ENCODE measurements at regions not wholly inside any gene's neighbourhood (a gene's known extent, or its start where the extent isn't known, plus 50 kb on each side); places are given as distances from the start of the nearest gene placed in this dataset.

DNA sequence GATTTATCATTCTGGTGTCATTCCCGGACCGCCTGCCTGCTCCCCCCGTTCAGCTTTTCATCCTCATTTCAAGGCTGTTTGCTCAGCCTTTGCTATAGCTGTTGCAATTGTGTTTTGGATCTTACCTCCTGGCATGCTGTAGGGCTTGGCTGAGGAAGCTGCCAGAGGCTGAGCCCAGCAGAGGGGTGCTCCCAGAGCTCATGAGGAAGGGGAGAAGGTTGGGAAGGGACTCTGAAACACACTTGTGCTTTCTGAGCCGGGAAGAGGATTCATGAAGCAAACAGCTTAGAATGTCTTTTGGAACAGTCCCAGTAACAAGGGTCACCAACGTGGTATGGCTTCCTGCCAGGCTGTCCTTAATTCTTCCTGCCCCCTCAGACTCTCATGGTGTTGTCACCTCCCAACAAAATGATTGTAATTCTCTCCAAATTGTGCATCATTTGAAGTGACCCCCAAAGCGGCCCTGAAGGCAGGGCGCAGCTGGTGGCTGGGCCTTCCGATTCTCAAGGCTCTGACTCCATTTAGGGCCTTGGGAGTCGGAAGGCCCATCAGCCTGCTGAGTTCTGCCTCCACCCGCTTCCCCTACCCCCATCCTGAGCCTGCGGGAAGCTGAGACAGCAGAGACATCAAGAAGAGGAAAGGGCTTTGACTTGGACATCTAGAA, 111.9 kb upstream of the ARHGAP5 start:
- no peak for DNase-seq (ENCODE audit: low read depth, low spot score)

DNA sequence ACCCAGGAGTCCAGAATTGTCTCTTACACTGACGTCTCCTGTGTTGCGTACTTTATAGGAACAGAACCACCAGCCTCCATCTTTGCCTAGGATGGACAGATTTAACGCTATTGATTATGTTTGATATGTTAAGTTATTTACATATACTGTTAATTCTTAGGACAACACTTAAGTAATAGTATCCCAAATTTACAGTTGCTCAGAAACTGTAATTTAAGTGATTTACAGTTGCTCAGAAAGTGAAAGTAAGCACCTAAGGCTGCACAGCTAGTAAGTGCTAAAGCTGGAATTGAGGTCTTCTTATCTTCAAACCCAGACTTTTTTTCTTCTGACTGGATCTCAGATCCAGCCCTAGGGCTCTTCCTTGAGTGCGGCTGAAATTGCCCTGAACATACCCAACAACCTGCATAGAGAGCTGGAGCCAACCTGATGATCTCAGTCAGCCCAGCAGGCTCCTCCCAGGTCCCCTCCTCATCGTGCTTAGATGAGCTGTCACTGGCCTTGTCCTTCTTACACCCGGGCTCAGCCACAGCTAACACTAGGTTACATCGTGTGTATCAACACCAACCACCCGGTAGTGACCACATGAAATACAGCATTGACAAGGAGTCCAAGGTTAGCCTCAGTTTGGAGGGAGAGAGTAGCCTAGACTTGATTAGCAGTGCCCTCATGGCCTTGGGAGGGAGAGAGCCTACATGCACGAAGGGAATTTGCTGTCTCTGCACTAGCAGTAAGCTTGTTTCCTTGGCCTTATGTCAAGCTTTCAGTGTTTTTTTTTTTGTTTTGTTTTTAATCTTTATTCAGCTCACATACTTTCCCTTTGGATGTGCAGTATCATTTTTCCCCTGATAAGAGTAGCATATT, 111.1 kb upstream of the ARHGAP5 start:
- no peak for DNase-seq (ENCODE audit: low read depth, low spot score)

DNA sequence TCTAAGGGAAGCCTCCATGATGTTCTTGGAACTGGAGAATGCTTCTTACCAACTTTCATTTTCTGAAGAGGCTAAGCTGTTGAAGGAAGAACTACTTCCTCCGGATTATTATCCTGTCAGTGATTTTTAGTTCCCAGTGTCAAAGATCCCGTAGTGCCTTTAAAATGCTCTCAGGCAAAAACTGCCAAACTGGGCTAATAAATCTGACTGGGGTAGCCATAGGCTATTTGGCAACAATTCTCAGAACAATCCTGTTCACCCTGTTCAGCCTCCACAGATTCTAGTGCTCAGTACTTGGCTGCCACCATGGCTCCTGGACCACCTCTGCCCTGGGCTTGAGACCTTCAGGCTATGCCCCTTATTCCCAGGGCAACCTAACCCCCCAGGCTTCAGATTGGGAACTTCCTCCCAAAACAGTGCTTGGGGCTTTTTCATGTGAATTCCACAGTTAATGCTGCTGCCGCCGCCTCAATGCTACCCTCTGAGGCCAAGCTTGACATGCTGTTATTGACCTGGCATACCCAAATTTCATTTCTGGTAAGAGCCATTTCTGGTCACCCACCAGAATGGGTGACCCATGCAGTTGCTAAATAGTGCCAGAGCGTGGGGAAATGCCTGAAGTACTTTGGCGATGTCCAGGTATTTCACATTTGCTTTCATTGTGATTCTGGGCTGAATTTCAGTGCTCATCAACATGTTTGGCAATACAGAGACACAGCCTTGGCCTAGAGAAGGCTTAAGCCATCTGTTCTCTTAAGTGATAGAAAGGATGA, 110.0 kb upstream of the ARHGAP5 start:
- DNase-seq (ENCODE audit: low read depth, low spot score), result no peak

DNA sequence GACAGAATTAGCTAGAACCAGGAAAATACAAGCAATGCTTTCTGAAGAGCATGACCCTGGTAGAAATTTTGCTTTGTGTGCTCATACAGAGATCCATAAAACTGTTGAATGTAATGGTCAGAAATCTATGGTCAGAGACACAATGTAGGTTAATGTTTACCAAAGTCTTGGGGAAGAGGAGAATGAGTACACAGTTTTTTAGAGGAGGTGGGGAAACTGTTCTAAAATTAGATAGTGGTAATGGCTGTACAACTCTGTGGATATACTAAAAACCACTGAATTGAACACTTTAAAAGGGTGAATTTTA, 109.5 kb upstream of the ARHGAP5 start:
- DNase-seq (ENCODE audit: low read depth, low spot score), result no peak

DNA sequence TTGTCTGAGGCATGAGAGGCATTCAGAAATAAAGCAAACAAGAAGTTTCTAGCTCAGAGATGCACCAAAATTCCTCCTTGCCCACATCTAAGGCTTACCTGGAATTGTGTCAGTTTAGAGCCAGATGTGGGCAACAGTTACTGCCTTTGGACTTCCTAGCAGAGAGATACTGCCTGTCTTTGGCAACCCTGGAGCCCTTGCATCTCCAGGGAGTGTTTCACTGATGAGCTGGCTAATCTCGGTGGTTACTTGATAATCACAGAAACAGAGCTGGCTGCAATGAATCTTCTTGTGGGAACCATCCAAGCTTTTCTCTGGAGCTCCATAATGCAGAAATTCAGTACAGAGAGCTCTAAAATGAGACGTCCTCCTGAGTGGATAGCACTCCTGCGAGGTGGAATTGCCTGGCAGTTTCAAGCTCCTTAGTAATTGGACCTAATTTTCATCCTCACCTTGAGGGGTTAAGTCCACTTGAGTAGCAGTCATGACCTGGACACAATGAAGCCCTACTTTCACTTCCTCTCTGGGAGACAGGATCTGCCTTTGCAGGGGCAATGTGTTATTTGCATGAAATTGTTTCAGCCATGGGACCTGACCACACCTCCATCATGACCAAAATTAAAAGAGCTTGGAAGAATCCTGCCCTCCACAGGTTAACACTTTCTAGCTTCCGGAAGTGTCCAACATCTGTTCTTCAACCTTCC, 108.8 kb upstream of the ARHGAP5 start:
- DNase-seq (ENCODE audit: low read depth, low spot score), result no peak

DNA sequence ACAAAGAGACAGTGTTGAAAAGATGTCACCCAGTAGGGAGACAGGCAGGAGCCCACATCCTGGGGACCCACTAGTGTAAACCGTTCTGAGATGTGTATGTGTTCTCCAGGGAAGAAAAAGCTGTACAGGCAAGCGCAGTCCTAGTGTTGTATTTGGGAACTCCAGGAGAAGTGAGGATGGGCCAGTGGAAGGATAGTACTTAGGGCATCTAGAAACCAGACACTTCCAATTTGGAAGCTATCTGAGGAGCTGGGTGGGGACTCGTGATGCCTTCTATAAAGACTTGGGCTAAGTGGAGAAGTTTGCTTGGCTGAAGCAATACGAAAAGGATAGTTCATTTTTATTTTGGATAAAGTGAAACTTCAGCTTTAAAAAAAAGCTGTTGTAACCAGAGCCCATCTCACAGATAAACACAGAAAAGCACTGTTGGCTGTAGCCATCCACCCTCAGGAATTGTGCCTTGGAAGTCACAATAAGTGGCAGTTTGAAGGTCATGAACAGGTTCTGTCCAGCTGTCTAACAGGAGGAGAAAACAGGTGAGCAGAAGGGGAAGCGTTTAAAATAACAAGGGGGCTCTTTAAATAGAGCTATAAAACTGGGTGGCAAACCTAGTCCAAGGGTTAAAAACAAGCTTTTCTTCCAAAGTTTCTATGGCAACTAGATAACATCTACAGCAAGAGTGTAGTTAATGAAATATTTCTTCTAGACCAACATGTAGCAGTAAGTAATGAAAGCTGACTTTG, 108.0 kb upstream of the ARHGAP5 start:
- DNase-seq (ENCODE audit: low read depth, low spot score), result no peak

DNA sequence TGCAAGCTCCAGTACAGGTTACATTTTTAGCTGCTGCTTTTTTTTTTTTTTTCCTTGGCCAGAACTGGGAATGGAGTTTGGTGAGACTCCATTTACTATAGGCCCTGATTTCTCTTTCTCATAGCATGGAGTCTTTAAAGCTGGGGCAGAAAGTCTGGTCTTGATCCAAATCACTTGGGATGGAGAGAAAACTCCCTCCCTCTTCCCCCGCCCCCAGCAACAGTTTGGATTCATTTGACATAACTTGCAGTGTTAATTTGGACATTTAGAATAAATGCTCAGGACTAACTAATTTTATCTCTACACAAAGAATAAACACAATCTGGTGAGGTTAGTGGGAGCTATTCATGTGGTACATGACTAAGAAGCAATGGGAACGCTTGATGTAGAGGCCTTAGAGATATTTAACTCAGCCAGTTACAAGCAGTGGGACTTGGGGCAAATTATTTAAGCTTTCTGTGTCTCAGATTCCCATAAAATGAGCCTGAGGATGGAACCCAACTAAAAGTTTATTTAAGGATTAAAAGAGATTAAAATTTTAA, 107.3 kb upstream of the ARHGAP5 start:
- no peak for DNase-seq (ENCODE audit: low read depth, low spot score)

DNA sequence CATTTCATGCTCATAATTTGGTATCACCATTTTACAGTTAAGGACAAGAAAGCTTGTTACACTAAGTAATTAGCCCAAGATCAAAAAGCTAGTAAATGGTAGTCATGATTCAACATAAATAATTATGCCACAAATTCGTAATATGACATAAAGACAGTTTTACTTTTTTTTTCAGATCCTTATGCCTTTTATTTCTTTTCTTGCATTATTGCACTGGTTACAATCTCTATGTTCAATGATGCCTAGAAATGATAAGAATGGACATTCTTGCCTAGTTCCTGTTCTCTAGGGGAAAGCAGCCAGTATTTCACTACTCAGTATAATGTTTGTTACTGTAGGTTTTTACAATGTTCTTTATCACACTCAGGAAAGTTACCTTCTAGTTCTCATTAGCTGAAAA, 106.4 kb upstream of the ARHGAP5 start:
- no peak for DNase-seq (ENCODE audit: low read depth, low spot score)

DNA sequence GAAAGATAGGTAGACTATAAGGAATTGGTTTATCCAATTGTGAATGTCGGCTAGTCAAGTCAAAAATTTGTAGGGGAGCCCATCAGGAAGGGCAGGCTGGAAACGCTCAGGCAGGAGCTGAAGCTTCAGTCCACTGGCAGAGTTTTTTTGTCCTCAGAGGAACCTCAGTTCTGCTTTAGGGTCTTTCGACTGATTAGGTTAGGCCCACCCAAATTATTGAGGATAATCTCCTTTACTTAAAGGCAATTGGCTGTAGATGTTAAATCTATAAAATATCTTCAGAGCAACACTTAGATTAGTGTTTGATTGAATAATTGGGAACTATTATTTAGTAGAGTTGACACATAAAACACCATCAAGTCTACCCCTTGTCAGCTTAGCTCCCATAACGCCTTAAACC, 105.5 kb upstream of the ARHGAP5 start:
- DNase-seq (ENCODE audit: low read depth, low spot score), result no peak

DNA sequence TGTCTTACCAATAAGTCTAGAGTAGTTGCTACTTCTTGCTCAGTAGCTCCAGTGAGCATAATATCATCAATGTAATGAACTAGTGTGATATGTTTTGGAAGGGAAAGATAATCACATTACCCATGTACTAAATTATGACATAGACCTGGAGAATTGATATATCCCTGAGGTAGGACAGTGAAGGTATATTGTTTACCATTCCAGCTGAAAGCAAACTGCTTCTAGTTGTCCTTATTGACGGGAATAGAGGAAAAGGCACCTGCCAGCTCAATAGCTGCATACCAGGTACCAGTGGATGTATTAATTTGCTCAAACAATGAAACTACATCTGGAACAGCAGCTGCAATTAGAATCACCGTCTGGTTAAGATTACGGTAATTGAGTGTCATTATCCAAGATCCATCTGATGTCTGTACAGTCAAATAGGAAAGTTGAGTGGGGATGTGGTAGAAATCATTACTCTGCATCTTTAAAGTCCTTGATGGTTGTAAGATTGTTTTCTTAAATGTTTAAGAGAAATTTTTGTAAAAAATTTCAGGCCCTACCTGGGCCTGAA, 100.0 kb upstream of the ARHGAP5 start:
- DNase-seq (ENCODE audit: low read depth, low spot score), result no peak

DNA sequence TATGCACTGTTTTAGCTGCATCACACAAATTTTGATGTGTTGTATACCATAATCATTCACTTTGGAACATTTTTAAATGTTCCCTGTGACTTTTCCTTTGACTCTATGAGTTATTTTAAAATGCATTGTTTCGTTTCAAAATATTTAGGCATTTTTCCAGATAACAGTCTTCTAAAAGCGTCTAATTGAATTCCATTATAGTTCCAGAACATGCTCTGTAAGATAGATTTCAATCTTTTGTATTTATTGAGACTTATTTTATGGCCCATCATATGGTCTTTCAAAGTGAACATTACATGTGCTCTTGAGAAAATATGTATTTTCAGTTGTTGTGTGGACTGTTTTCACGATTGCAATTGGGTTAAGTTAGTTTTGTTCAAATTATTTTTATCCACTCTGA, 98.7 kb upstream of the ARHGAP5 start:
- DNase-seq (ENCODE audit: low read depth, low spot score), result no peak

DNA sequence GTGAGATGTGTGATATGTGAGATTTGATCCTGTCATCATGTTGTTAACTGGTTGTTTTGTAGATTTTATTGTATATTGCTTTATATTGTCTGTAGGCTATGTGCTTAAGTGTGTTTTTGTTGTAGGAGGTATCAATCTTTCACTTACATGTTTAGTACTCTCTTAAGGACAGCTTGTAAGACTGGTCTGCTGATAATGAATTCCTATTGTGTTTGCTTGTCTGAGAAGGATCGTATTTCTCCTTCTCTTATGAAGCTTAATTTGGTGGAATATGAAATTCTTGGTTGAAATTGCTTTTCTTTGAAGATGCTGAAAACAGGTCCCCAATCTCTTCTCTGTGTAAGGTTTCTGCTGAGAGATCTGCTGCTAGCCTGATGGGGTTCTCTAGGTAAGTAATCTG, 94.5 kb upstream of the ARHGAP5 start:
- no peak for DNase-seq (ENCODE audit: low read depth, low spot score)

DNA sequence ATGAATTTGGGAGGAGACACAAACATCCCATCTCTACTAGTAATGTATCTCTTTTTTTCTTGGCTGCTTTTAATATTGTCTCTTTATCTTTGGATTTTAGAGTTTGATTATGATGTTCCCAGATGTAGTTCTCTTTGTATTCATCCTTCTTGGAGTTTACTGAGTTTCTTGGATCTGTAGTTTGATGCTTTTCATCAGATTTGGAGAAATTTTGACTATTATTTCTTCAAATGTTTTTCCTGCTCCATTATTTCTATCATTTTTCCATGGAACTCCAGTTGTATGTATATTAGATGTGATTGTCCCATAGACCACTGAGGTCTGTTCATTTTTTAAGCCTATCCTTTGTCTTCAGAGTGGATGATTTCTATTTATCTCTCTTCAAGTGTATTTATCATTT, 90.7 kb upstream of the ARHGAP5 start:
- no peak for DNase-seq (ENCODE audit: low read depth, low spot score)

DNA sequence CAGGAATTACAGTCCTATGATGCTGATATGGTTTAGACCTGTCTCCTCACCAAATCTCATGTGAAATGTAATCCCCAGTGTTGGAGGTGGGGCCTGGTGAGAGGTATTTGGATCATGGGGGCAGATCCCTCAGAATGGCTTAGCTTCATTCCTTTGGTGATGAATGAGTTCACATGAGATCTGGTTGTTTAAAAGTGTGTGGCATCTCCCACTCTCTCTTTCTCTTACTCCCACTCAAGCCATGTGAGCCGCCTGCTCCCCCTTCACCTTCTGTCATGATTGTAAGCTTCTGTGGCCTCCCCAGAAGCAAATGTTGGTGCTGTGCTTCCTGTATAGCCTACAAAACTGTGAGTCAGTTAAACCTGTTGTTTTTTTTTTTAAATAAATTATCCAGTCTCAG, 89.4 kb upstream of the ARHGAP5 start:
- DNase-seq (ENCODE audit: low read depth, low spot score), result no peak

DNA sequence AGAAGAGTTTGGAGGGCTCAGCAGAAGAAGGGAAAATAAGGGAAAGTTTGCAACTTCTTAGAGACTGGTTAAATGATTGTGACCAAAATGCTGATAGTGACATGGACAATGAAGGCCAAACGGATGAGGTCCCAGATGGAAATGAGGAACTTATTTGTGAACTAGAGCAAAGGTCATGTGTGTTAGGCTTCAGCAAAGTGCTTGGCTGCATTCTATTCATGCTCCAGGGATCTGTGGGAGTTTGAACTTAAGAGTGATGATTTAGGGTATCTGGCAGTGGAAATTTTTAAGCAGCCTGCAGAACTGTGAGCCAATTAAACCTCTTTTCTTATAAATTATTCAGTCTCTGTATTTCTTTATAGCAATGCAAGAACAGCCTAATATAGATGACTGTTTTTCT, 88.9 kb upstream of the ARHGAP5 start:
- no peak for DNase-seq (ENCODE audit: low read depth, low spot score)

DNA sequence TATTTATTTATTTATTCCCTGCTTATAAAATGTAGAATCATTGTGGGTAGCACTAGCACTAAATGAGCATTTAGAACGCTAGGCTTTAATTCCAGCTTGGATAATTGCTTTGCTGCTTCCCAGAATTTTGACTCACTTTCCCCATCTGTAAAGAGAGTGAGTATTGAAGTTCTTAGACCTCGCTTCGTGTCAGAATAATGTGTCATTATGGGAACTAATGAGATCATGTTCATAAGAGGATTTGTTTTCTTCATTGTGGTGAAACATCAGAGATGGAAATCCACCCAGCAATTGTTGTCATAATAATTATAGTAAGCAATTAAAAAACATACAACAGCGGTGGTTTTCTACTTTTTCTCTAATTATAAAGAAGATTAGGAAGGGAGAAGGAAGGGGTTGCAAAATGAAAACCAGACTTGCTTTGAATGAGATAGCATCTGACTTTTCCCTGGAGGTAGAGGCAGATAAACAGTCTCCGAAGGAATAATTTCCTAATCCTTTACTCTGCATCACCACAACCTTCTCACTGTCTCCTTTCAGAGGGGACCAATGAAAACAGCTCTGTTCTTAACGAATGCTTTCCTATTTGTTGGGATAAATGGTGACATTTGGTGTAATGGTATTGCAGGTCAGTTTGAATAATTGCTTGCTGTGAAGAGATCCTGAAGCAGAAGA, 86.8 kb upstream of the ARHGAP5 start:
- DNase-seq (ENCODE audit: low read depth, low spot score), result no peak

DNA sequence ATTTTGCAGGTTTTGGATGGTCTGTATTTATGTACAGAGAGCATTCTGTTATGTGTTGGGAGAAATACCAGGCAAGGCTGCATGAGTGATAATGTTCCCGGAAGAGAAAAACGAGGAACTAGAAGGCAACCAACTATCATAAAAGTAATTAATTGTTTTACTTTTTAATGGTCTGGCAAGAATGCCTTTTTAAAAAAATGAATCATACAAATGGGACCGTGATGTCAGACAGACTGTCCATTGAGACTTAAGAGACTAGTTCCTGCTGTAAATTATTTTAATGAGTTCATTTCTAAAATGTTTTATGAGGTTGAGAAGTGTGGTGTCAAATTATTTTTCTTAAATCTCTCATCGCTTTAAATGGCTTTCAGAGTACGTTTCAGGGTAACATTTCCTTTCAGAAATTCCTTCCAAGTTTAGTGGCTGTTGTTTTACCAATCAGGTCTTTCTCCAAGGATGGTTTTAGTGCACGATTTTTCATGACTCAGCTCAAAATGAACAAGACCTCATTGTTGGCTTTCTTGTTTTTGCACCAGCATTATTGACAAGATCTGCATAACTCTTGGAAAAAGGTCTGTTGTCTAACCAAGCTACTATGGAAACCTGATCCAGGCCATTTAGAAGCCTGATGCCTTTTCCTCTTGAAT, 86.1 kb upstream of the ARHGAP5 start:
- no peak for DNase-seq (ENCODE audit: low read depth, low spot score)

DNA sequence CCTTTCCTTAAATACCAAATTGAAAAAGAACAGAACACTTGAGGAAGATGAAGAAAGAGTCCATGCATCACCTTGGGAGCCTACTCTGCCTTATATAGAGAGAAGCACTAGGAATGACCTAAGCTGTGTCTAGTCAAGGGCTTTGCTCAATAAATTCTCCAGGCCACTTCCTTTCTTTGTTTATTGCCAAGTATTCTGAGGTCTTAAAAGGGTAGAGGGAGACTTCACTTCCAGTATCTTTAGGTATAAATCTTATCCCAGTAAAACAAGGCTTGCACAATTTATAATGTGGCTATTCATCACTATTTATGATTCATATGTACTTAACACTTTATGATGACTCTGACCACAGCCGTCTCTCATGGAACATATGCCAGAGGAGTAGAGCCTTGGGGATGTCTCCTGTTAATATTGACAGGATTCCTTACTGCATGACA, 85.1 kb upstream of the ARHGAP5 start:
- no peak for DNase-seq (ENCODE audit: low read depth, low spot score)

DNA sequence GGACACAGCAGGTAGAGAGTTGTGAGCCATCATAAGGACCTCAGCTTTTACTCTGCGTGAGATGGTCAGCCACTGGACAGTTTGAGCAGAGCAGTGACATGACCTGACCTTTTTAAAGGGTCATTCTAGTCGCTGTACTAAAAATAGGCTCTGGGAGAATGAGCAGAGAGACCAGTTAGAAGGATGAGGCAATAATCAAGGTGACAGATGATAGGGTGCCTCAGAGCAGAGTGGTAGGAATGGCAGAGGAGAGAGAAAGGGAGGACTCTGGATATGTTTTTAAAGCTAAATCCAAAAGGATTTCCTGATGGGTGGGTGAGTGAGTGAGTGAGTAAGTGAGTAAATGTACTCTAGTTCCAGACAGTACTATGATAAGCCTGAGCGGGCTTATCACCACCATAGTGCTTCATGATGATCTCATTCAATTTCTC, 83.6 kb upstream of the ARHGAP5 start:
- DNase-seq (ENCODE audit: low read depth, low spot score), result no peak
